ENCODE measurements at regions not wholly inside any gene's neighbourhood (a gene's known extent, or its start where the extent isn't known, plus 50 kb on each side); places are given as distances from the start of the nearest gene placed in this dataset.
"Not testable (repeated sequence)": the region's sequence is repeated elsewhere in the genome, so short reads cannot be mapped to it uniquely, and the experiment has no call there.

- no peak for DNase-seq (ENCODE audit: low read depth)
- TF ChIP-seq CTCF (IDR thresholded peaks at IDR 0.05; ENCODE audit: insufficient read depth, low read depth, low read length), result no peak
- H3K4me3 ChIP-seq (ENCODE audit: low read depth, low read length), result no peak overlapping the region
Measured at GRCh38 chr4:151581570-151581969, 172.6 kb downstream of the FHIP1A start.

GRCh38 chr4:151582098-151582497 is 173.1 kb downstream of the FHIP1A start:
- no peak overlapping the region for H3K4me3 ChIP-seq (ENCODE audit: low read depth, low read length)
- no peak for DNase-seq (ENCODE audit: low read depth)
- TF ChIP-seq CTCF (IDR thresholded peaks at IDR 0.05; ENCODE audit: insufficient read depth, low read depth, low read length), result no peak

GRCh38 chr4:151583157-151583914 is 174.4 kb downstream of the FHIP1A start:
- DNase-seq (ENCODE audit: low read depth), result no peak
- no peak overlapping the region for H3K4me3 ChIP-seq (ENCODE audit: low read depth, low read length)
- TF ChIP-seq CTCF (IDR thresholded peaks at IDR 0.05; ENCODE audit: insufficient read depth, low read depth, low read length), result no peak

GRCh38 chr4:151584101-151584500 is 175.1 kb downstream of the FHIP1A start:
- H3K4me3 ChIP-seq (ENCODE audit: low read depth, low read length), result no peak overlapping the region
- no peak for DNase-seq (ENCODE audit: low read depth)
- no peak for TF ChIP-seq CTCF (IDR thresholded peaks at IDR 0.05; ENCODE audit: insufficient read depth, low read depth, low read length)

GRCh38 chr4:151595629-151596028 is 165.2 kb downstream of the GATB start:
- H3K4me3 ChIP-seq (ENCODE audit: low read depth, low read length); DNase-seq (ENCODE audit: low read depth): not testable (repeated sequence)

GRCh38 chr4:151597691-151598090 is 163.1 kb downstream of the GATB start:
- not testable (repeated sequence) for DNase-seq (ENCODE audit: low read depth); H3K4me3 ChIP-seq (ENCODE audit: low read depth, low read length)

GRCh38 chr4:151599863-151600262 is 160.9 kb downstream of the GATB start:
- no peak for TF ChIP-seq CTCF (IDR thresholded peaks at IDR 0.05; ENCODE audit: insufficient read depth, low read depth, low read length)
- no peak overlapping the region for H3K4me3 ChIP-seq (ENCODE audit: low read depth, low read length)
- peak; percentile 6 for DNase-seq (ENCODE audit: low read depth)

- no peak for TF ChIP-seq CTCF (IDR thresholded peaks at IDR 0.05; ENCODE audit: insufficient read depth, low read depth, low read length)
- no peak overlapping the region for H3K4me3 ChIP-seq (ENCODE audit: low read depth, low read length)
- DNase-seq (ENCODE audit: low read depth), result no peak
Measured at GRCh38 chr4:151600432-151600831, 160.4 kb downstream of the GATB start.

All from fibroblast of villous mesenchyme (primary cell).